ENCODE measurements at regions not wholly inside any gene's neighbourhood (a gene's known extent, or its start where the extent isn't known, plus 50 kb on each side); places are given as distances from the start of the nearest gene placed in this dataset.

DNA sequence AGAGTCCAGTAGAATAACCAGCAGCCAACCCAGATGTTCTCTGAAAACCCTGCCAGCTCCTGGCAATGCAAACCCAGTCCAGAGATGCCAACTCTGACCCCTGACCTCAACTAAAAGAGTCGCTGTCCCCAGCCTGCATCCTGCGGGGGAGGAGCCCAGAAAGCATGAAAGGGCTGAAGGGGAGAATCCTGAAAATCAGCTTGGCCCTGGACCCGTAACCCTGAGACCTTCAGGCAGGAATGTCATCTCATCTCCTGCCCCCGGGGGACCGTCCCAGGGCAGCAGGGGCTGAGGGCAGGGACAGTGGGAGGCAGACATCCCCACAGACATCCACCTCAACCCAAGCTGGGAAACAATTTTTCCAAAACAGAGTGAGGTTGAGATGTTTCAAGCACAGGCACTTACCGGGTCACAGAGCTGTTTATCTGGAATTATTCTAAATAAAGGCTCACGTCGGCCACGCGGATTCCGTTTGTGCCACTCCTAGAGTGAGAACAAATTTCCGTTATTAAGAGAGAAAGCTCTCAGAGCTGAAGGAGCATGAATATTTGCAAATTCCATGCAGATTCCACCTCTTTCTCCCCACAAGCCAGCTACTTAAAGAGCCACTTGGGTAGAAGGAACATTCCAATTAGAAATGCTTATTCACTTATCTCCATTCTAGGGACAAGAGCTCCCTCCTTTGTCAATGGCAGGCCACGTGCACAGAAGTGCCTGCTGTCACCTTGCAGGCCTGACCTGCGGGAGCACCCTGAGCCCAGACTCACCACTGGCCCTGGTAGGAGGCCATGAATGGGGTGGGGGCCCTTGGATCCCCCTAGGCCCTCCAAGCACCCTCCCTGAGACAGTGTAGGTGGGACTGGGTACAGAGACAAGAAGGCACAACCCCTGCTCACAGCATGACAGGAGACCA is 240.1 kb downstream of the NPHP4 start:
- ChIA-PET POLR2A (no interaction called here), CTCF (no interaction called here)

DNA sequence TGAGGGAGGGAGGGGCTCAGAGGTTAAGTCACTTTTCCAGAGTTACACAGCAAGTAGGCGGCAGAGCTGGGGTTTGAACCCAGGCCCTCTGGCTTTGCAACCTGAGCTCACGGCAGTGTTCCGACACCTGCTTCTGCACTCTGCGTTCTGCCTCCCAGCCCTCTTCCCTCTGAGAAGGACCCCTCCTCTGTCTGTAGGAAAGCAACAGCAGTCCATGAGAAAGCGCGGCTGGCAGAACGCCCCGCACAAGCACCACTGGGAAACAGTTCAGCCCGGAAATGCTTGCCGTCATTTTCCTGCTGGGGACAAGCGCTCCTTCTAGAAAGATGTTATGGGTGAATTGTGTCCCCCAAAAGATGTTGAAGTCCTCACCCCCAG is 241.1 kb downstream of the NPHP4 start:
- CTCF ChIA-PET = no interaction called here

DNA sequence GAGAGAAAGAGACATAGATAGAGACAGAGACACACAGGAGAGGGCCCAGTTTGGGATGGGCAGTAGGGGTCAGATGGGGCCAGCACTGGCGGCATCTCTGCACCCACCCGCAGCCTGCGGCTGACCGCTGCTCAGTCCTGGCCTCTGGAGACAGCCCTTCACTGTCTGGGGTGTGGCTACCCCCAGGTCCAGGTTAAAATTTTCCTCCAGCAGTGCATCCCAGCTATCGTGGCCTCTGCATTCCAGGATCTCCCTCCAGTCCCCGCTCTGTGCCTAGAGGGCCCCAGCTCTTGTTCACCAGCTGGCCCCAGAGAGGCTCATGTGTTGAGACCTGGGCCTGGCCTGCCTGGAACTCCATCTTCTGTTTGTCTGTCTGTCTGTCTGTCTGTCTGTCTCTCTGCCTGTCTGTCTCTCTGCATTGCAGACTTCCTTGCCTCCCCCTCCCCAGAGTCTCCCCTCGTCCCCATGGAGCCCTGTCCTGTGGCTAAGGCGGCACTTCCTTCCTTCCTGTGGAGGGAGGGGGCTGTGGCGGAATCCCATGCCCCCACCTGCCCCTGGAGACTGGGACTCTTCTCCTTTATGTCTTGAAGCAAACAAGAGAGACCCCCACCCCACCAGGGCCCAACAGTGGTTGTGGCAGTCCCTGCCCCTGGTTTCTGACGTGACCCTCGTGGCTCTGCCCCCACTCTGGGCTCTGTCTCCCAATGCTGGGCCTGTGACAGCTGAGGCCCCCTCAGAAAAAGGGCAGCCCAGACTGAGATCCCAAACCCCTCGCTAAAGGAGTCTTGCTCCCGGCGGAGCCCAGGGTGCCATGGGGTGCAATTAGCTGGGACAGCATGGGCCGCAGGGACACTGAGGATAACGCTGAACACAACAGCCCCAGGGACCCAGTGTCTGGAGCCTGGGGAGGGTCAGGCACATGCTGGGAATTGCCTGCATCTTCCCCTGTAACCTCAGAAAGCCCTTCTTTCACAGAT is 241.8 kb downstream of the NPHP4 start:
- ChIA-PET POLR2A (no interaction called here), CTCF (no interaction called here)

More for the DNA sequence above, 241.1 kb downstream of the NPHP4 start:
- POLR2A ChIA-PET = no interaction called here

DNA sequence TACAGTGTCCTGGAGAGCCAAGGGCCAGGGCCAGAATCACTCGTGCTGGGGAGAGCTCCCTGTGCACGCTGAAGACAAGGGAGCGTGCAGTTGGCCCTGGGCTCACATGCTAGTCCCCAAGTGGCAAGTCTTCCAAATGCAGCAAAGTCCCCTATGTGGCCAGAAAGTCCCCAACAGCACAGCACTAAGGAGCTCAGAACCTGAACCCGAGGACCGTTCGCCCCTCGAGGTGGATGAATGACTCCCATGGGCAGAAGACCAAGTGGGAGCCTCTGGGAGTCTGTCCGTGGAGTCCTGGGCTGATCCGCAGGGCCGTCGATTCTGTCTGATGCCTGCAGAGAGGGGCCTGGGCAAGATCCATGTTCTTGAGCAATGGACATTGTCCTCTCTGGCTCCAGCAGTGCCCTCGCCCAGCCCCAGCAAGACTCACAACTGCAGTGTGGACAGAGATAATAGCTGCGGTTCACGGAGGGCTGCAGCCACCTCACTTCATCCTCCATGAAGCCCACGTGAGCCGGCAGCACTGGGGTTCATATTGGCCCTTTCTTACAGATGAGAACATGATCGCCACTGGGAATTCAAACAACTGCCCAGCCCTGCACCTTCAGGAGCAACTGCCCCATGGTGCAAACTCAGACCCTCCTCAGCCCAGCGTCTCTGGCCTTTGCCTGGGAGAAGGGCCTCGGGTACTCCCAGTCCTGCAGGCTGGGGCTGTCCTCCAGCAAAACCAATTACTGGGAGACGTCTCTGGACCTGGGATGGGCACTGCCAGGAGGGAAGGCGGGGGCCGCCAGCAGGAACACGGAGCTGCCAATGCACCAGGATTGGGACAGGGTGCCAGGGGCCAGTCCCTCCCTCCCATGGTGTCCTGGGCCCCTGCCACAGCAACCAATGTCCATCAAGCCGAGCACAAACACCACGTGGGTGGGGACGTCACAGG is 243.7 kb downstream of the NPHP4 start:
- POLR2A ChIA-PET = no interaction called here
- CTCF ChIA-PET = interaction anchor here (6.0 kb wide), 1 partner anchor 238 kb away, joined by 38 read pairs; no protein-coding TSS in a partner anchor

DNA sequence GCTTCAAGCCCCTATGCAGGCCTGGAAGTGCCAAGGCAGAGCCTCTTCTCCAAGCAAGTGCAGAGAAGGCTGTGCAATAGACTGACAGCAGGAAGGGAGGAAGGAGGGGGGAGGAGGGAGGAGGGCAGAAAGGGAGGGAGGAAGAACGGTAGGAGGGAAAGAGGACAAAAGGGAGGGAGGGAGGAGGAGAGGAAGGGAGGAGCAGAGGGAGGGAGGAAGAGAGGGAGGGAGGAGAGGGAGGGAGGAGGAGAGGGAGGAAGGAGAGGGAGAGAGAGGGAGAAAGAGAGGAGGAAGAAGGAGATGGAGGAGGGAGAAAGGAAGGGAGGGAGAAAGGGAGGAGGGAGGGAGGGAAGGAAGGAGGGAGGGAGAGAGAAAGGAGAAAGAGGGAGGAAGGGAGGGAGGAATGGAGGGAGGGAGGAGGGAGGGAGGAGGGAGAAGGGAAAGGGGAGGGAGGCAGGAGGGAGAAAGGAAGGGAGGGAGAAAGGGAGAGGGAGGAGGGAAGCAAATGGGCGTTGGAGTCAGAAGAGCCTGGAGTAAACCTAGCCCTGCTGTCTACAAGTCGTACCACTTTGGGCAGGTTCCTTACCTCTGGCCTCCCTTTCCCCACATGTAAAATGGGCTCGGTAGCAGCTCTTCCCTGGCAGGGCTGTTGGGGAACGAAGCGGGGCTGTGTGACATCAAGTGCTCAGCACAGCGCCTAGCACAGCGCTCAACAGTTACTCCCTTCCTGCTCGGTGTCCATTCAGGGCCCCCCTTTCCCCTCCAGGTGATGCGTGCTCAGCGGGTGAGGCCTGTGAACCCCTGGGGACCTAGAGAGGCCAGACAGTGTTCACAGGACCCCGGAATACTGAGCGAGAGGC is 244.6 kb downstream of the NPHP4 start:
- ChIA-PET CTCF (interaction anchor here (6.0 kb wide), 1 partner anchor 237 kb away, joined by 38 read pairs; no protein-coding TSS in a partner anchor), POLR2A (no interaction called here)

DNA sequence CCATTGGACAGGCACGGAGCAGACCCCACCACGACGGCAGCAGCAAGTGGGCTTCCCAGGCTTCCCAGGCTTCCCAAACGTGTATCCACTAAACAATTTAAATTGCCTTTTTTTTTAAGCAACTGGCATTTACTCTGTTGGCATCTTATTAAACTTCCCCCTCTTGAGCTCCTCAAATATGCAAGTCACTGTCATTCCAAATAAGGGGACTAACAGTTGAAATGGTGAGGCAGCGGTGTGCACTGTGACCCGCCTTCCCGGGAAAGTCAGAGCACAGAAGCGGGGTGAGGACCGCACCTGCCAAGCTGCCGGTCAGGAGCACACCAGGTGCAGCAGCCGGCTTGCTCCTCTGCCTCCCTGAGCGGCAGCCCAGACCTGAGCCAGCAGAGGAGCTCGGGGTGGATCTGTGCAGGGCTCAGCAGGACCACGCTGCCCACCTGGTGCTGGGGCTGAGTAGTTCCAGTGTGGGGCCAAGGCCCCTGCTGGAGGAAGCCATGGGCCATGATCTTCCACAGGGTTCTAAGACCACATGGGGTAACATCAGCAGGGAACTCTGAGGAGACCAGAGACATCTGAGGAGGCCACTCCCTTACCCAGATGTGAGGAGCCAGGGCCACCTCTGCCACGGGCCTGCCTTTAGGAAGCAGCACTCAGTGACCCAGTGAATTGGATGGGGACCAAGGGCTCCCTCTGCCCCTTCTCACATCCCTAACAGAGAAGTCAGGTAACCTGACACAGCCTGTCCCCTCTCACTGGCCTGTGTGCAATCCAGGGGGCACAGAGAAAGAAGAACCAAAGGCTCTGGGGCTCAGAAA is 245.4 kb downstream of the NPHP4 start:
- ChIA-PET POLR2A (no interaction called here), CTCF (interaction anchor here (6.0 kb wide), 1 partner anchor 237 kb away, joined by 38 read pairs; no protein-coding TSS in a partner anchor)

DNA sequence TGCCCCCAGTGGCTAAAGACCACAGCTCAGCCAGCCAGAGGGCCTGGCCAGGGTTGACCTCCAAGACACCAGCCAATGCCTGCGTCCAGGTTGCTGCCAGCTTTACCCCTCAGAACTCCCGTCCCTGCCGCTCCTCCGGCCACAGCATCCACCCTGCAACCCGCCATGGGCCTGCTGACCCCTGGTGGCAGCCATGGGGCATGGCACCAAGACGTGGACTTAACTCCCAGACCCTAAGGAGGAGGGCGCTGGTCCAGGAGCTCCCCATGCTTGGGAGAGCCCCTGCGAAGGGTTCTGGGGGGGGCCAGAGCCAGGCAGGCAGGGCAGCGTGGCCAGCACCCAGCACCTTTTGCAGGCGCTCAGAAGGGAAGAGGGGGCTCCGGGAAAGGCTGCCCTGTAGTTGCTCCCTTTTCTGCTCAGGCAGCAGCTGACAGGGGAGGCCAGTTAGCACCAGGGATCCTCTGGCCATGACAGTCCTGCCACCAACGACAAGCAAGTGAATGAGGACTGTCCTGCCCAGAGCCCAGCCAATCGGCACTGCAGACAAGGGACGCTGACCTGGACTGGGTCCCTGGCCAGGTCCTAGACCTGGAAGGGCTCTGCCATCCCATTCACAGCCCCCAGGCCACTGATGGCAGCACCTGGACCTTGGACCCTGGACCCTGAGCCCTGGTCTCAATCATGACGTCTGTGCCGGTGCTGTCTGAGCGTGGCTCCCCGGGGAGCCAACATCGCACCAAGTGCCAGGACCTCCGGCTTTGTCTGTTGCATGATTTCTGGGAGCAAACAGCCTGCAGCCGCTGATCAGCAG is 246.2 kb downstream of the NPHP4 start:
- ChIA-PET POLR2A (no interaction called here), CTCF (interaction anchor here (0.7 to 6.0 kb wide), 8 partner anchors 10 to 262 kb away, joined by 3 to 38 read pairs (median 3); no protein-coding TSS in a partner anchor)

DNA sequence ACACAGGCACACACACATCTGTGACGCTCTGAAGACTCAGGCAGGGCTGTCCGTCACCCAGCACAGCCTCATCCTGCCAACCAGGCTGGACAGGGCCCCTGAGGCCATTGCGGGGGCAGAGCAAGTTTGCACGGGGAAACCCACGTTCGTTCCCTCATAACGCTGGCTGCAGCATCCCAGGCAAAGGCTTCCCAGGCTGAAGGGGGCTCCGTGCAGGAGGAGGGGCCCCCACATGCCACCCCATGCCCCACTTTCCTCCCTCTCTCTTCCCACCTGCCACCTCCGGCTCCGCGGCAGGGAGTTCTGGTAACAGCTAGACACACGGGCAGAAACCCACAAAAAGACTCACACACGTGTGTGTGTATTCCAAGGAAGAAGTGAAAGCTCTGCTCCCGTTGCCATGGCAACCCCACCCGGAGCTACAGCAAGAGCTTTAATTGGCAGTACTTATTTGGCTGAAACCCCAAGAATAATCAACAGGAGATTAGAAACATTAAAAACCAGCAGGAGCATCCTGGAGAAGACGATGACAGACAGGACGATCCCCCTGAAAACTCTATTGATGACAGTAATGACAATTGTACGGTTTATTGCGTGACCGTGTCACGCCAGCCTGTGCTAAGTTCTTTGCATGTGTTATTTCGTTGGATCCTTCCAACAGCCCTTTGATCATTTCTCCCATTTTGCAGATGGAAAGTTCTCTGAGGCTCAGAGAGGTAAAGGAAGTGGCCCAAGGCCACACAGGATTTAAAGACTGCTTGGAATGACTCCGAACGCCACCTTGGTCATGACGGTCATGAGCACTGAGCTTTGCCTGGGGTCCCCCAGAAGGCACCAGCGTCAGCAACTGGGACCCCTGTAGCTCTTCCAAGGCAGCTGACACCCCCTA is 247.1 kb downstream of the NPHP4 start:
- POLR2A ChIA-PET = no interaction called here

DNA sequence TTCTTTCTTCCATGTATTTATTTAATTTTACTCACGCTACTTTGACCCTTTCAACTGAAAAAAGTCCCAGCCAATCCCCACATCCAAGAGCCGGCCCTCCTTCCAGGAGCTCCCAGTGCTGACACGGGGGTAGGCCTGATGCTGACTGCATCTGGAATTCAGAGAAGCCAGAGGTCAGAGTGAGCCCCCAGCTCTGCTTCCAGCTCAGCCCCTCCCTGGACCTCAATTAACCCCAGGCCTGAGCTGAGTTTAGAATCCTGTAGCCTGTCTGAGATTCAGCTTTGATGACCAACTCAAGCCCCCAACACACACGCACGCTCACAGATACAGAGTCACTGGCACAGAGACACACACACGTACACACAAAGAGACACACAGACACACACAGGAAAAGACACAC is 247.9 kb downstream of the NPHP4 start:
- POLR2A ChIA-PET = no interaction called here
- CTCF ChIA-PET = interaction anchor here (6.0 kb wide), 1 partner anchor 234 kb away, joined by 38 read pairs; no protein-coding TSS in a partner anchor

More for the DNA sequence above, 247.1 kb downstream of the NPHP4 start:
- CTCF ChIA-PET = interaction anchor here (0.7 to 6.0 kb wide), 7 partner anchors 11 to 235 kb away, joined by 3 to 38 read pairs (median 3); no protein-coding TSS in a partner anchor

DNA sequence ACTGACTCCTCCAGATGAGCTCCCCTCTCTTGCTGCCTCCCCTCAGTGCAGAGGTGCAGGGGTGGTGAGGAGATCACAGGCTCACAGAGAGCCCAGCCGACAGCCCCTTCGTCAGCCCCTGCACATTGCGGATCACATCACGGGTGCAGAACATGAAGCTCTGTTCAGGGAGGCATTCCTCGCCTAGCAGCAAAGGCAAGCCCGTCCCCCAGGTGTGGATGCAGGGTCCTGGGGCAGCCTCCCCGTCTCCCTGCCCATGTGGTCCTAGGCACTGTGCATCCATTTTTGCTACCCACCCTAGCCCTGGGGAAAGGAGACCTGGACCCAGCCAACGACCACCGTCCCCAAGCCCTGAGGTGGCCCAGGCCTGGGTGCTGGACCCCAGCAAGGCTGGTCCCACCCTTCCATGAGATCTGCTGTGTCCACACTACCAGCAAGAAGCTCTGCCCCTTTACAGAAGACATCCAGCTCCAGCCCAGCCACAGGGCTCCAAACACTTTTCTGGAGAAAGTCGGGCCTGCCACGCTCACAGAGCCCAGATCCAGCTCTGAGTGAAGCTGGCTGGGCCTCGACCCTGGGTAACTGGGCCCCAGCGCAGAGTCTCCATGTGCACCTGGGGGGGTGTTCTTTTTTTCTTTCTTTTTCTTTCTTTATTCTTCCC is 248.7 kb downstream of the NPHP4 start:
- CTCF ChIA-PET = interaction anchor here (6.0 kb wide), 1 partner anchor 233 kb away, joined by 38 read pairs; no protein-coding TSS in a partner anchor
- POLR2A ChIA-PET = no interaction called here

DNA sequence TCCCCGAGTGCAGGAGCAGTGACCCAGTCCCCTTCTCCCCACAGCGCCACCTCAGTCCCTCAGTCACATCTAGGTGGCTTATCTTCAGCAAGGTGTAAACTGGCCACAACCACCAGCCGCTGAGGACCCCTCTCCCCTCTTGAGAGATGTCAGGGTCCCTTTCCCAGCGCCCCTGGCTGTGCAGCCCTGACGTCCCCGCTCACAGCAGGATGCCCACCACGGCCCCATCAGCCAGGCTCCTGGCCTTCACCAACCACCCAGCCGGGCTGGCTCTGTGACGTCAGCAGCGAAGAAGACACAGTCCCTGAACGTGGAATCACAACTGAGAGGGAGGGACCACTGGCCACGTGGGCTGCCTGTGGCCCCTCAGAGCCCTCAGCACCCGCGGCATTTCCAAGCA is 249.4 kb downstream of the NPHP4 start:
- POLR2A ChIA-PET = no interaction called here
- CTCF ChIA-PET = interaction anchor here (6.0 kb wide), 1 partner anchor 233 kb away, joined by 38 read pairs; no protein-coding TSS in a partner anchor

DNA sequence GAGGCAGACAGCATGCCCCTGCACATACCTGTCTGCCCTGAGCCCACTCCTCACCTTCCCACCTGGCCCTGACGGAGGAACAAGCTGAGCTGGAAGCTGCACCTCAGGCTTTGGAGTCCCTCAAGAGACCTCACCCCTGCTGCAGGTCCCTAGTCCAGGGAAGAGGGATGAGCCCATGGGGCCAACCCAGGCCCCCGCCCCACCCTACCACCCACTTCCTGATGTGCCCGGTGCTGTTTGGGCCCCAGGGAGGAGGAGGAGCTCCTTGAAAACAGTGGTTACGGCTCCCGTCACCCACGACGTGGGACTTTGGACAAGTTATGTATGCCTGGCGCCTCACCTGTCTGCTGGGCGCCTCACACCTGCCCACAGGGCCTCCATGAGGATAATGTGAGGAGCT is 250.2 kb downstream of the NPHP4 start:
- ChIA-PET CTCF (no interaction called here), POLR2A (no interaction called here)

DNA sequence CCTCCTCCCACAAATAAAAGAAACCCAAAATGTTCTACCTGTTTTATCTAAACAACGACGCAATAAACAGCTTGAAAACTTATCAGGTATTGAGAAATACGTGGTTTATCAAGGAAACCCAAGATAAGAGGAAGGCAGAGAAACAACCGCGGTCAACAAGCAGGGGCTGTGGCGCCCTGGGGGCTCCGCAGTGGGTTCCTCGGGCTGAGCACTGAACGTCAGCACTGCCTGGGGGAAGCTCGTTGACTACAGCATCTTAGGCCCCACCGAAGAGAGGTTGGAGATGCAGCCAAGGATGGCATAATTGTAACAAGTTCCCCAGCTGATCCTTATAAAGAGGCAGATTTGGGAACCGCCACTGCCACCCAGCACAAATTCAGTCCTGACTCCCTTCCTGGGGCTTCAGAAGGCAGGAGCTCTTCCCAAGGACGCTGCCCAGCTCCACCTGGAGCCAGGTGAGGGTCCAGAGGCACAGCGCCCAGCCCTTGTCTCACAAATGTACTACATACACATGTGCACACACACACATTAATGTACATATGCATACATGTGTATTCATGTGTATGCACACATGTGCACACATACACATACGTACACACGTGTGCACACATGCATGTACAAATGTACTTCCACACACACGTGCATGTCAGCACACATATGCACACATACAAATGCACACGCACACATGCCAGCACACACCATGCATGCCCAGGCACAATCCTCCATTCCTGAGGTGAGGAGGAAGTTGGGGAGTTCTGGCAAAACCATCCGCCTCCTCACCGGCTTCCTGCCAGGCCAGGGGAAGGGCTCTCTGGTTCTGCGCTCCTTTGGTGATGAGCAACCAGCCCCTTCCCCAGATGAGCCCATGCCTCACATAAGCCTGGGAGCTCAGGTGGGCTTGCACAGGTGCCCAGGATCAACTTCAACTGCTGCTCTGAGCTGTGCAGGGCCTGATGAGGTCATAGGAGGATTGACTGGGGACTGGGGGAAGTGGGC is 251.1 kb downstream of the NPHP4 start:
- ChIA-PET CTCF (no interaction called here), POLR2A (no interaction called here)

DNA sequence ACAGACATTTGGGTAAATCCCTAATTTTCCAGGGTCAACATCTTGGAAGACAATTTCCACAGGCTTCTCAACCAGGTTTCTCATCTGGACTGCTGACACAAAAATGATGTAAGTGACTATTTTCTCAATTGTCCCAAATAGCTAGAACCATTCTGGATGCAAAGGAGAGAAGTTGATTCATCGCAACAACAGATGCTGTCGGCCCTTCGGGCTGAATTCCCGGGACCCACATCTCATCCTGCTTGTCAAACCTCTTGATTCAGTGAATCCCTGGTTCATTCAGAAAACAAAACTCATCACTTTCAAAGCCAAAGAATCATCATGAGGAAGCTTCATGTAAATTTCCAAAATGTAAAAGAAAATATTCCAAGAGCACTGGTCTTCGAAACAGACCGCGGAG is 251.8 kb downstream of the NPHP4 start:
- ChIA-PET POLR2A (no interaction called here), CTCF (no interaction called here)

All from activated CD8-positive, alpha-beta memory T cell treated with anti-CD3 and anti-CD28 coated beads for 36 hours (primary cell).